Amniotic epithelial cell (primary cell): ENCODE measurements at regions not wholly inside any gene's neighbourhood (a gene's known extent, or its start where the extent isn't known, plus 50 kb on each side); places are given as distances from the start of the nearest gene placed in this dataset.

Source experiments
- DNase-seq: peaks from one replicate; pipeline ENCODE4 v3.0.0-alpha.2; 2010; ENCODE audit warnings: low read depth

GRCh38 chr1:238001818-238002217 is 111.1 kb upstream of the ZP4 start:
- DNase-seq, result no peak

GRCh38 chr1:237999426-238000052 is 108.8 kb upstream of the ZP4 start:
- no peak for DNase-seq

GRCh38 chr1:237998581-237998980 is 107.9 kb upstream of the ZP4 start:
- no peak for DNase-seq

- no peak for DNase-seq
Measured at GRCh38 chr1:237983496-237983895, 92.8 kb upstream of the ZP4 start.

GRCh38 chr1:237981223-237981622 is 90.5 kb upstream of the ZP4 start:
- no peak for DNase-seq

GRCh38 chr1:237976331-237976730 is 85.6 kb upstream of the ZP4 start:
- no peak for DNase-seq

- DNase-seq, result no peak
Measured at GRCh38 chr1:237975903-237976302, 85.2 kb upstream of the ZP4 start.

GRCh38 chr1:237975376-237975775 is 84.7 kb upstream of the ZP4 start:
- DNase-seq, result no peak

- DNase-seq, result no peak
Measured at GRCh38 chr1:237972186-237972585, 81.5 kb upstream of the ZP4 start.

- no peak for DNase-seq
Measured at GRCh38 chr1:237962985-237963384, 72.3 kb upstream of the ZP4 start.

- no peak for DNase-seq
Measured at GRCh38 chr1:237961754-237962153, 71.0 kb upstream of the ZP4 start.

- no peak for DNase-seq
Measured at GRCh38 chr1:237959838-237960237, 69.1 kb upstream of the ZP4 start.

GRCh38 chr1:237953238-237953637 is 62.5 kb upstream of the ZP4 start:
- no peak for DNase-seq
